ENCODE measurements at regions not wholly inside any gene's neighbourhood (a gene's known extent, or its start where the extent isn't known, plus 50 kb on each side); places are given as distances from the start of the nearest gene placed in this dataset.
"Not testable (repeated sequence)": the region's sequence is repeated elsewhere in the genome, so short reads cannot be mapped to it uniquely, and the experiment has no call there.

DNA sequence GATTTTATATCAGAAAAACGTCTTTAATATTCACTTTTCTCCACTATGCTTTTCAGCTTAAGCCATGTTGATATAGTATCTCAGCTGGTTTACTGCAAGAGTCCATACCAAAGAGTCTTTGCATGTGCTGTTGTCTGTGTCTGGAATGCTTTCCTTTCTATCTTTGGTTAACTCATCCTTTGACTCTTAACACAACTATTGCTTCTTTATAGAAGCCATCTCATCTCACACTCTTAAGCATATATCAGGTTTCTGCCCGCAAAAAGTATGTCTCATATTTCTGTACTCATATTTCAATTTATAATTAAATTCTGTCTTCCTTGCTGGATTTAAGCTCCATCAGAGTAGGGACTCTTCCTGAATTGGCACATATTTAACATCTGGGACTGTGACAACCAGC is 220.9 kb upstream of the KCNK2 start:
- no peak for DNase-seq (ENCODE audit: low spot score)

DNA sequence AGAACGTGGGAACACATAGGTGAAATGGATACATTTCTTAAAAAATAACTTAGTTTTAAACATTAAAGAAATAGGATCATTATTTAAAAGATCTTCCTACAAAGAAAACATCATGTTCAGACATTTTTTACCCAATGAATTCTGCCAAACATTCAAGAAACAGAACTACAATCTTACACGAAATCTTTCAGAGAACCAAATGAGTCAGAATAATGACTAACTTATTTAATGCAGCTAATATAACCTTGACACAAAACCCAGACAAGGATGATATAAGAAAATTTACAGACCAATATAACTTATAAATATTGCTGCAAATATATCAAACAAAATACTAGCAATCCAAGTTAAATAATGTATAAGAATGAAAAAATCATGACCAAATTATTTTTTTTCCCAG is 220.1 kb upstream of the KCNK2 start:
- DNase-seq (ENCODE audit: low spot score): no peak

DNA sequence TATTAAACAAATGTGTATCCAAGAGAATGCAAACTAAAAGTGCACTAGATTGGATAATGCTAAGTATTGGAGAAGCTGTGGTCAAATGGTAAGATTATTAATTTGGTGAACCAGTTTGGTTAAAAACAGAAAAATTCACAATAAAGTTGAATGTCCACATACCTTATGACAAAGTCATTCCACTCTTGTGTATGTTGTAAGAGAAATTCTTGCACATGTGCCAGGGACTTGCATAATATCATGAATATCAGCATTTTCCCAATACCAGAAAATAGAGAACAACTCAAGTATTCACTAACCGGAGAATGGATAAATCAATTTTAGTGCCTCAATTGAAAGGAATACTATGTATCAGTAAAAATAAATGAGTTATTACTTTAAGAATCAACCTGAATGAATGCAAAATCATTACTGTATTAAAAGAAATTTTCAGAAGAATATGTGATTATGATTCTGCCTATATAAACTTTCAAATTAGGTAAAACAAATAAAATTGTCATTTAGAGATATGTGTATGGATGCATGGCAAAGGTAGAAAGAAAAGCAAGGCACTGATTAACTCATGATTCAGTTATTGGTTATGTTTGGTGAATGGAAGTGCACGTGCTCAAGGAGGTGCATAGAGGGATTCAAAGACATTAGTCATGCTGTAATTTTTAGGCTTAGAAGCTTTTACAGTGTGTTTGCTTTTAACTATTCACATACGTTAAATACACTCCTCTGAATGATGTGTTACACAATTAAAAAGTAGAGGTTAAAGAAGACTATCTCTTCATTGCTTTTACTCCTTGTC is 217.4 kb upstream of the KCNK2 start:
- DNase-seq (ENCODE audit: low spot score): no peak

DNA sequence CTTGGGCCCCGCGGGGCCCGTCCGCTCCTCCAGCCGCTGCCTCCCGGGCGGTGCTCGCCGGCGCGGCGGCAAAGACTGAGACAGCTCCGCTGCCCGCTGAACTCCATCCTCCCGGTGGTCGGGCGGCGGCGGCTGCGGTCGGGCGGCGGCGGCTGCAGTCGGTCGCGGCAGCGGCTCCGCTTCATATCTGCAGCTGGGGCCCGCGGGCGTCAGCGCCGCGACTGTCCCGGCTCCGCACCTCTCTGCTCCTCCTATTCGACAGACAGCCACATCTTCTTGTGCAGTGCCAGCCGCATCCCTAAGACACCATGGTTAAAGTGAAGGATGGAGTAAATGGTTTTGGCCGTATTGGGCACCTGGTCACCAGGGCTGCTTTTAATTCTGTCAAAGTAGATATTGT is 212.1 kb upstream of the KCNK2 start:
- DNase-seq (ENCODE audit: low spot score): not testable (repeated sequence)

DNA sequence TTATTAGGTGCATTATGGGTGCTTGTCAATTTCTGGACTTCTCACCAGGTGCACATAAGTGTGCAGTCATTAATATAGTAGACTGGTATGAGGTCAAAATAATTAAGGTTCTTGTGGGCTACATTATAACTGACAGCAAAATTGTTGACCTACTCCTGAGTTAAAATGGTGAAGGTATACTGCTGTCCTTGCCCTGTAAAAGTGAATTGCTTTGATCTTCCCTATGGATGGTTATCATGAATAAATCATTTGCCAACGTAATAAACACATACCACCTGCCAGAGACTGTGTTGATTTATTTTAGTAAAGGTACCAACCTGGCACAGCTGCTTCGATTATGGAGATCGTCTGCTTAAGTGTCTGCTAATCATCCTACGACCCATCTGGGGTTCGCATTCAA is 201.6 kb upstream of the KCNK2 start:
- no peak for DNase-seq (ENCODE audit: low spot score)

DNA sequence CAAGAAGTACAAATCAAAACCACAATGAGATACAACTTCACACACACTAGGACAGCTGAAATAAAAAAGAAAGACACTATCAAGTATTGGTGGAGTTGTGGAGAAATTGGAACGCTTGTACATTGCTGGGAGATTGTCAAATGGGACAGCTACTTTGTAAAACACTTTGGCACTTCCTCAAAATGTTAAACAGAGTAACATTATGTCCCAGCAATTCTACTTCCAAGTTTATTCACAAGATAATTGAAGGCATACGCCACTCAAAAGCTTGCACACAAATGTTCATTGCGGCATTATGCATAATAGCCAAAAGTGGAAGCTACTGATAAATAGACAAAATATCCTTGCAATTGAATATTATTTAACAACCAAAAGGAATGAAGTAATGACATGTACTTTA is 199.9 kb upstream of the KCNK2 start:
- no peak for DNase-seq (ENCODE audit: low spot score)

DNA sequence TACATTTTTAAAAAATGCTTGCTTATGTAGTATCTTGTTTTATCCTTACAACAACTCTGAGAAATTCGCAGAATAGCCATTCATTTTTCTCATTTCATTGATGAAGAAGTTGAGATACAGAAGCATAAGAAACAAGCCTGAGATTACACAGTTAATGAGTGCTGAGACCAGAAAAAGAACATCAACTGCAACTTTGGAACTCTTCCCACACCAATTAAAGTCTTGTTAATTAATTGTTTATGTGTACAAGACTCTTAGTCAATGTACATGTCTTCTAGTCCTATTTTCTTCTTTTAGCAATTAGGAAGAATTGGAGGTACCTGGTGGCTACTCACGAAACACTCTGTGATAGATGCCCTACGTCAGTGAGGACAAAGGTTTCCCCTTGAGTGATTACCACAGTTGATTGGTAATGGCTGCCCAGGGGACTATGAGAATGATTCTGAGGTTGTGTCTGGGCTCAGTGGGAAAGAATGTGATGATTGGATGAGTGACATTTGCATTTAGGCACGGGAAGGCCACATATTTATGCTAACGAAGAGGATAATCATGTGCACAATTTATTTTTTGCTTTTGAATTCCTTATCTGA is 187.4 kb upstream of the KCNK2 start:
- DNase-seq (ENCODE audit: low spot score): no peak

DNA sequence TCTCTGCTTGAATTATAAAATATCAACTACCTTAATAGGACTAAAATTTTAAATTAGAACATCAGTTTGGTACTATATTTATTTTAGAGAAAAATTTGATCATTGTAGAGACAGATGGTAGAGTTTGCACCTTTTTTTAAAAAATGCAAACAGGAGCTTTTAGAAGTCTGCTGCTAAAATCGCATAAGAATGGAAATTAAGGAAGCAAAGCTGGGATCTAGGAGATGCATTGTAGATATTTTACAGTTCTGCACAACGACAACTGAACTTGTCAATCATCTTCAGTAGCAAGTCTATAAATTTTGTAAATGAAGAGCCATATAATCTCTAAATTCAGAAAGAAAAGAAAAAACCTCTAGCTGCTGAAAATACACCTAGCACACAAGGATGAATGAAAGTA is 185.6 kb upstream of the KCNK2 start:
- no peak for DNase-seq (ENCODE audit: low spot score)

DNA sequence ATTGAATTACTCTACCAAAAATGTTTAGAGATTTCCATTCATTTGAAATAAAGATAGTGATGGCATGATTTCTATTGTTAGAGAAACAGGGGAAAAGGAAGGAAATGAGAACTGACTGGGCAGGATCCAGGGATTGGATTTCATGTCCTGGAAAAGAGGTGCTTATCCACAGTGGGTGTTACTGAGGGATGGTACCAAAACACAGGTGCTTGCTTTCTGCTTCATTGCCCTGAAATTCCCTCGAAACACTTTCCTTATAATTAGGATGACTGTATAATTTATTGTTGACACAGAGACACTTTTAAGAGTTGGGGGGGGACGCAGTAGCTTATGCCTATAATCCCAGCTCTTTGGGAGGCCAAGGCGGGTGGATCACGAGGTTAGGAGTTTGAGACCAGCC is 185.0 kb upstream of the KCNK2 start:
- DNase-seq (ENCODE audit: low spot score): no peak

DNA sequence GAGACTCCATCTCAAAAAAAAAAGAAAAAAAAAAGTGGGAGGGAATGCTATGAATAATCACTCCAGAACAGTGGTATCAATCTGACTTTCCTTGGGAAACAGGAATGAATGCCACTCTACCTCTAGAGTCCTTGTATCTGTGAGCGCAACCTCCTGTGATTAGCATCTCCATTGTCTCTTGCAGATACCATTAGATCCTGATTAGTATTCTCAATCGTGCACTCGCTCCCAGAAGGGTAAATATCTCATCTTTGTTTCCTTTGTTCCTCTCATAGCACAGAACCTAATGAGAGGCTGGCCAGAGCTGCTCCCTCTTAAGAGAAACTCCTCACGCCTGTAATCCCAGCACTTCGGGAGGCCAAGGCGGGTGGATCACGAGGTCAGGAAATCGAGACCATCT is 184.4 kb upstream of the KCNK2 start:
- DNase-seq (ENCODE audit: low spot score): no peak

DNA sequence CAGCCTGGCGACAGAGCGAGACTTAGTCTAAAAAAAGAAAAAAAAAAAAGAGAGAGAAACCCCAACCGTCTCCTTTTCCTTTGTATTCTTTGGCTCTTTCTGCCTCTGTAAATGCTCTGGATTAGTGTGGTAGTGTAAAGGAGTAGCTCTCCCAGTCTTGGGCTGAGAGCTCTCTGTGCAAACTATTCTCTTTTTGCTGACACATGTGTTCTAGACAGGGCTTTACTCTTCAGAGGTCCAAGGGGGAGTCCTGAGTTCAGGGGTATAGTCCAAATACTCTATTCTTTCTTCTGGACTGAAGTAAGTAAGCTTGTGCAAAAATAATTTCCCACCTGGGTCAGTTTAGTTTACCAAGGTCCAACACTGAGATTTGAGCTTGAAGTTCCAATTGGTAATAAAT is 183.8 kb upstream of the KCNK2 start:
- DNase-seq (ENCODE audit: low spot score): no peak

DNA sequence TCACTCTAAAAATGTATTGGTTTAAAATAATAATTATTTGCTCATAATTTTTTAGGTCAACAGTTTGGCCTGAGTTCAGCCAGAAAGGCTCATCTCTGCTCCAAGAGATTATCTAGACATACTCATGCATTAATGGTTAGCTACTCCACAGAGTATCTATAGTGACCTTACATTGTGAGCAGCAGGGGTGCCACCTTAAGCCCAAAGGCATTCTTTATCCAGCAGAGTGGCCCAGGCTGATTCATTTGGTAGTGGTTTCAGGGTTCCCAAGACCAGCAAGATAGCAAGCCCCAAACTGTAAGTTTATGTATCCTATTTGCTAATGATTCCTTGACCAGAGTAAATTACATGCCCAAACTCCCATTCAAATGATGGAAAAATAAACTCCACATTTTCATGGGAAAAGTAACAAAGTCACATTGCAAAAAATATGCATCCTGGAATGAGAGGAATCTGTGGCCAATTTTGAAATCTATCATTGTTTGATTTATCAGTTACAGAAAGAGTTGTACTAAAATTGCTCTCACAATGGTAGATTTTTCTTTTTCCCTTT is 182.6 kb upstream of the KCNK2 start:
- no peak for DNase-seq (ENCODE audit: low spot score)

DNA sequence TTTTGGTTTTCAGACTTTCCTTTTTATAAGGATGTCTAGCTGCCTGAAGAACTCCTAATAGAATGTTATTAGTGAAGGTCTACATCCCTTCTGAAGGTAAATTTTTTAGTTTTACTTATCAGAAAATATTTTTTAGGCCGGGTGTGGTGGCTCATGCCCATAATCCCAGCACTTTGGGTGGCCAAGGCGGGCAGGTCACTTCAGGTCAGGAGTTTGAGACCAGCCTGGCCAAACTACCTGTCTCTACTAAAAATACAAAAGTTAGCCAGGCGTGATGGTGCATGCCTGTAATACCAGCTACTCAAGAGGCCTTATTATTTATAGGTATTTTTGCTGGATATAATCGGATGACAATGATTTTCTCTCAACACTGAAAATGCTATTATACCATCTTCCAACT is 181.9 kb upstream of the KCNK2 start:
- no peak for DNase-seq (ENCODE audit: low spot score)

DNA sequence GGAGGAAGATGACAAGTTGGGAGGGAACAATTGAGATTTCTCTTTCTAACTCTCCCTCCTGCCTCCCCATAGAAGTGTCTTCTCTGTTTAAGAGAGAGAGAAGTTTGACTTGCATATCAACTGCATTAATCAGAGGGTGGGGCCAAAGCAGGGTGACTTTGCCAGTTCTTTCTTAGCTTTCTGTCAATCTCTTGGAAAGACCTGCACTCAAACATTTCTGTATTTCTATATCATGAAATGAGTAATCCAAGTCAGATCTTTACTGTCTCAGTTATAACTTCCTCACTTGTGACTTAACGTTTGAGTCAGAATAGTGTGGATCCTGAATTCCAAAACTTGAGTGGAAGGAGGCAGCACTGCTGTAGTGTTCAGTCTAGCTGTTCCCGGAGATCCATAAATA is 180.8 kb upstream of the KCNK2 start:
- DNase-seq (ENCODE audit: low spot score): peak; percentile 45

DNA sequence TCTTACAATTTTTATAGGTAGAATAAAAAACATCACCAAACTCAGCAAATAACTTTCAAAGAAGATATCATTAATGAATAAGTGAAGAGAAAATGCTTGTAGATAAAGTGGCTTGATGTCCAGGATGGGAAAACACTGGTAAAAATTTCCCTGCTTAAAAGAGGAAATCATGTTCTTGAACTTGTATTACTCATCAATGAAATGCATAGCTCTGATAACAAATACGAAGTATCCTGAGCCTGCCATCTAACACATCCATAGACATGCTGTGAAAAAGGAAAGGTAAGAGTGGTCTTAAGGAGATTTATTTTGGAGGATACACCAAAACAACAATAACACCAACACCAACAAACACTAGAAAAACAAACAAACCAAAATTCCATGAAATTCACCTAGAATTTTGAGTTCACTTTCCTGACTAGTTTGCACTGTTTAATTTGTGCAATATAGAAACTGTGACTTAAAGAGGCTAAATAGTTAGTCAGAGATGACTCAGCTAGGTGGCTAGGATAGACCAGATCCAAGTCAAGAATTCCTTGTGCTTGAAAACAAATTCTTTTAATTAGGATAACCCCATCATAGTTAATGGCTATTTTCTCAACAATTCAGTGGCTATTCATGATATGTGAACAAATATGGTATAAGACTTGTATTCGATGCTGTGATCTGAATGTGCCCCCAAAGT is 179.8 kb upstream of the KCNK2 start:
- peak; percentile 24 for DNase-seq (ENCODE audit: low spot score)

DNA sequence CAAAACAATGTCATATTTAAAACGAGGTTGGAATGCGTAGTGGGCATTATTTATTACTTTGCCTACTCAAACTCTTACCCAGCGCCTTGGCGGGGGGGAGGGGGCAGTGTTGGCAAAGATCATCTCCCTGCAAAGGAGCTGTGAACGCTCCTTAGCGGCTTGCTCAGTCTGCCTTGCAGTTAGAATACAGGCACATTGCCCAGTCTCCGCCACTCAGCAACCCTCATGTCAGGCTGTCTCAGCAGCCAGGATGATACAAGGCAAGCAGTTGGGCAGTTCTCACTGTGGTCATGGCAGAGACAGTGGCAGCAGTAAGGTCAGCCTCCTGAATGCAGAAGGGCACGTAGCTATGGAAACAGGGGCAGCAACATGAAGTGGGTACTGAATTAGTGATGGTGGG is 170.4 kb upstream of the KCNK2 start:
- no peak for DNase-seq (ENCODE audit: low spot score)

DNA sequence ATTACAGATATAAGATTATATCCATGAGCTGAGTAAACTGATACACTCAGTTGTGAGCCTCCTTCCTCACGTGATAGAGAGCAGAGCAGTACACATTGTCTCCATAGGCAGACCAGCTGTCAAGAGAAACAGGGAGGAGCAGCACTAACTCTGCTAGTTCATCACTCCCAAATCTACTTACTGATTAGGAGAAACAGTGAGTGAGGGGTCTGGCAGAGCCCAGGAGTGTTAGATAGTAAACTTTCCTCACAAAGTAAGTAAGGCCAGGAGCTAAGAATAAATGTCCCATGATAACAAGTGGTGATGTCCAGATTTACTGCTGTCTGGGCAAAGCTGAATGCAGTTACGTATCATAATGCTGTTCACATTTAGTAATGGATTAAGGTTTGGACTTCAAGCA is 168.6 kb upstream of the KCNK2 start:
- no peak for DNase-seq (ENCODE audit: low spot score)

DNA sequence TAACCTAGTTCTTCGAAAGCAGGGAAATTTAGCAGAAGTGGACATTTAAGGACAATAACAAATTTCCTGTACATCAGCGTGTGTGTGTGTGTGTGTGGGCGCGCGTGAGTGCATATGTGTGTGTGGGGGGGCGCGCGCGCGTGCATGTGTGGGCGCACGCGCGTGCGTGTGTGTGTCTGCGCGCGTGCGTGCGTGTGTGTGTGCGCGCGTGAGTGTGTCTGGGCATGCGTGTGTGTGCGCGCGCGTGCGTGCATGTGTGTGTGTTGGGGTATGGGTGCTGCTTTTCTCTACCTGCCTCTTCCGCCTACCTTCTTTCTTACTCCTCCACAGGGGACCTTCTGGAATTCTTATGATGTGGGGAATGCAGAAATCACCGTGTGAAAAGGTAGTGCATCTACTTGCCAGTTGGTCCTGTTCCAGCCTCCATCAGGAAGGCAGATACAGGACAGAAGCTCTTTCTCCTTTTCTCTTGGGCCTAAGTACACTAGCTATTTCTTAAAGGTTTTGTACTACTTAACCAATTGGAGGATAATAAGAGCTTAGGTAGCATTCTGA is 165.4 kb upstream of the KCNK2 start:
- DNase-seq (ENCODE audit: low spot score): no peak

DNA sequence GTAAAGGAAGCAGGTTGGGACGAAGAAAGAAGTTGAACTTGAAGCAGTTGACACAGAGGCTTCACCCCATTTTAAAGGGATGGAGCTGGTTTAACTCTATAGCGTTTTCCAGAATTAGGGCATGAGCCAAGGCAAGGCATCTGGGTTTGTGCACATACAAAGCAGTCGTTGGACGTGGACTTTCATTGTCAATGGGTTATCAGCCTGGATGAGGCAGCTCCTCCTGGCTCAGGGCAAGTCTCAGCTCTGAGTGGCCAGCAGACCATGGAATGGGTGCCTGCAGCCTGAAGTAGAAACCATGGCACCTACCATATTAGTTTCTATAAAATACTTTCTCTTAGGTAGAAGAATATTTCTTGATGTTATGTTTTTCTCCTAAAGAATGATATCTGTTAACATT is 163.8 kb upstream of the KCNK2 start:
- no peak for DNase-seq (ENCODE audit: low spot score)

DNA sequence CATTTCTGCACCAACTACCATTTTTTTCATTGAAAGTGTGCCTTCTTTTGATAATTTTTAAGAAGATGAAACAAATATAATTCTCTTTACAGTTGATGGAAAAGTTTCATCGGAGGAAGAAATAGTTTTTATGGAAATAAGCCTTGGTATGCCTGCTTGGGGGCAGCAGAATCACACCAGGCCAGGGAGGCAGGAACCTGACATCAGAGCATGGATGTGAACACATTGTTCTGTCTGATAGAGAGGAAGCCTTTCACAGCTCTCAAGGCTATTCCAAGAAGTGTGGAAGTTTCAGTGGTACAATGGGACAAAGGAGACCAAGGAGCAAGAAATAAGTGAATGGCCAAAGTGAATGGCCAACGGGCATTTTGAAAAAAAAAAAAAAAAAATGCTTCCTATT is 162.2 kb upstream of the KCNK2 start:
- no peak for DNase-seq (ENCODE audit: low spot score)

DNA sequence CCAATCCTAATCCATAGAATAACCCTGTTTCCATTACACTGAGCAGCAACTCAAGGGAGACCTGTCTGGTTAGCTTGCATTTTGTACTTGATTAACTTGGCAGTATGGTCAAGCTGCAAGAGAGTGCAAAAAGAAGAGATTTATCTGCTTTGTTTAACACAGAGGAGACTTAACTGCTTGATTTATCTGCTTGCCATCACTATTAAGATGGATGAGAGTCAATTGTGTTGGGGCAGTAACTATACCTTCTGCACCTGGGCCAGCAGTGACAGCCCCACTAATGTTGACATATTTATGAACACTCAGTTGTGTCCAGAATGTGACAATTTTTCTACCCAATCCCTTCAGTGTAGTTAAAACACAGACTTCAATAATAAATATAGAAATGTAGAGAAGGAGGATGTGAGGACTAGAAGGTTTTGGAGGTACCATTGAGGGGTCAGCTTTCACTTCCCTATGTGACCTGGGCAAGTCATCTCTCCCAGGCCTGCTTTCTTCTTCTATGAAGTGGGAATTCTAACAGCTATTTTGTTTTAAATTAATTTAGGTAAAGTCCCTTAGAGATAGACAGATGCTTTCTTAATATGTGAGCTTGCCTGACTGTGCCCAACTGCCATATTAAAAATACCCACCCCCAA is 159.1 kb upstream of the KCNK2 start:
- no peak for DNase-seq (ENCODE audit: low spot score)

DNA sequence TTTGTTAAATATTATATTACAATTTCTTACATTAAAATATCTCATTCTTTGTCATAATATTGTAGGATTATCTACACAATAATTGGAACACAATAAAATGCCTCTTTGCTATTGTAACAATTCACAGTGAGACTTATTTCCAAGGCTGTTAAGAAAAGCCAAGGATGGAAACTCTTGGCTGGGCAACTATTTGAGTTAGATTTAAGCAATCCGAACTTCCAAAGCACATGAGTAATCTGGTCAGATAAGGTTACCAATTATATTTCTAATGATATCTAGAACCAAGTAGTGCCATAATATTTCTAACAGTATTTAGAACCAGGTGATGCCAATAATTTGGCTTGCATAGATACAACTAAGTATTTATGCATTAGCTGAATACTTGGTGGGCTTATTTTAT is 154.7 kb upstream of the KCNK2 start:
- no peak for DNase-seq (ENCODE audit: low spot score)
